ENCODE measurements at regions not wholly inside any gene's neighbourhood (a gene's known extent, or its start where the extent isn't known, plus 50 kb on each side); places are given as distances from the start of the nearest gene placed in this dataset.

DNA sequence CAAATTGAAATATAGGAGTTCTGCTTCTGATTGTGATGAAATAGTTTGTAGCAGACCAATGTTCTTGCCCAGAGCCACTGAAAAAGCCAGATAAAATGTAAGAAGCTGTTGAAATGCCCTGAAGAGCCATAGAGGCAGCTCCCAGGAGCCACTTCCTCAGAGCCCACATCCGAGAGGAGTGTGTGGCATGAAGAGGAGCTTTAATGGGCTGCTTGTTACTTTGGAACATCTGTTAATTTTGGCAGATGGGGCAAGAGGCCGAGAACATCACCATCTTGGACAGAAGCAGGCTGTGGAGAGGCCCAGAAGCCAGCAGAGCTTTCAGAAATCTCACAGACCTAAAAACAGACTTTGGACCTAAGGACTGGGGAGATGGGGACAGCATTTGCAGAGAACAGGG lies 370.8 kb downstream of the GADD45G start:
- Histone ChIP-seq H3K27me3 (ENCODE audit: control insufficient read depth, extremely low read depth, insufficient read depth, low read length) (peaks cover 4% of the 10 kb centered on the region), H4K20me1 (ENCODE audit: control insufficient read depth, extremely low read depth, insufficient read depth, low read length) (no peaks in the 10 kb centered on the region), H3K36me3 (ENCODE audit: control insufficient read depth in 2 of 2, extremely low read depth in 1 of 2, insufficient read depth in 2 of 2, low read length in 2 of 2) (no peaks in the 10 kb centered on the region), H3K9ac (ENCODE audit: control insufficient read depth, extremely low read depth, insufficient read depth, low read length) (no peak overlapping the region), H3K27ac (ENCODE audit: control insufficient read depth, insufficient read depth, low read length) (no peak overlapping the region), H3K9me1 (ENCODE audit: control insufficient read depth, extremely low read depth, insufficient read depth, low read length) (no peaks in the 10 kb centered on the region), H3K4me1 (ENCODE audit: control insufficient read depth, extremely low read depth, insufficient read depth, low read length) (no peaks in the 10 kb centered on the region), H3K9me3 (ENCODE audit: control insufficient read depth, low read depth, low read length) (no peaks in the 10 kb centered on the region), H2AFZ (ENCODE audit: control insufficient read depth, low read length) (no peak overlapping the region), H3K79me2 (ENCODE audit: control insufficient read depth, insufficient read depth, low read length) (no peaks in the 10 kb centered on the region), H3K4me2 (ENCODE audit: control insufficient read depth, extremely low read depth, insufficient read depth, low read depth, low read length) (no peak overlapping the region), H3K4me3 (ENCODE audit: control insufficient read depth in 2 of 3, extremely low read depth in 1 of 3, insufficient read depth in 2 of 3, low read depth in 1 of 3, low read length in 3 of 3) (no peak overlapping the region)
- dilution Hi-C loops (cut with MboI; ENCODE audit: extremely low pct_ligation_motif_present, low sequenced_read_pairs): no loop called here
- FAIRE-seq (no peak), DNase-seq (ENCODE audit: low read depth, low spot score) (no peak)
- TF ChIP-seq, protein P1, sequence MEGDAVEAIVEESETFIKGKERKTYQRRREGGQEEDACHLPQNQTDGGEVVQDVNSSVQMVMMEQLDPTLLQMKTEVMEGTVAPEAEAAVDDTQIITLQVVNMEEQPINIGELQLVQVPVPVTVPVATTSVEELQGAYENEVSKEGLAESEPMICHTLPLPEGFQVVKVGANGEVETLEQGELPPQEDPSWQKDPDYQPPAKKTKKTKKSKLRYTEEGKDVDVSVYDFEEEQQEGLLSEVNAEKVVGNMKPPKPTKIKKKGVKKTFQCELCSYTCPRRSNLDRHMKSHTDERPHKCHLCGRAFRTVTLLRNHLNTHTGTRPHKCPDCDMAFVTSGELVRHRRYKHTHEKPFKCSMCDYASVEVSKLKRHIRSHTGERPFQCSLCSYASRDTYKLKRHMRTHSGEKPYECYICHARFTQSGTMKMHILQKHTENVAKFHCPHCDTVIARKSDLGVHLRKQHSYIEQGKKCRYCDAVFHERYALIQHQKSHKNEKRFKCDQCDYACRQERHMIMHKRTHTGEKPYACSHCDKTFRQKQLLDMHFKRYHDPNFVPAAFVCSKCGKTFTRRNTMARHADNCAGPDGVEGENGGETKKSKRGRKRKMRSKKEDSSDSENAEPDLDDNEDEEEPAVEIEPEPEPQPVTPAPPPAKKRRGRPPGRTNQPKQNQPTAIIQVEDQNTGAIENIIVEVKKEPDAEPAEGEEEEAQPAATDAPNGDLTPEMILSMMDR (optimal IDR thresholded peaks at IDR 0.05 in 1 of 3, IDR thresholded peaks at IDR 0.05 in 1 of 3, conservative IDR thresholded peaks at IDR 0.05 in 1 of 3; ENCODE audit: extremely low read depth in 1 of 3, insufficient read depth in 2 of 3, low read length in 3 of 3): no peak
- no peak for TF ChIP-seq EZH2 (IDR thresholded peaks at IDR 0.05; ENCODE audit: low read length)

DNA sequence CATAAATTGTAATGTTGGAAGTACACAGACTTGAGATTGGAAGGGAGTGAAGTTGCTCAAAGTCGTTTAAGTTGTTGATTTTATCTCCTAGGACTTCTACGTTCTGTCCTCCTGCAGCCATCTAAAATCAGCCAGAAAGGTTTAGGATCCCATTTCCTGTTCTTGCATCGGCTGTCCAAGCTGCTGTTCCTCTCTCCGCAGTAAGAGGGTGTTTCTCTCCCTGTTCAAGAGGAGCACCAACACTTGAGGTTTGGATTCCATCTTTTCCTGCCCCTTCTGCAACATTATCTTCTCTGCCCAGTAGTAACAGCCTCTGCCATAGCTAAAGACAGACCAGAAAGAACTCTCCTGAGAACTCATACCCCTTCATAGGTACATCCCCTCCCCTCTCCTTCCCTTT lies 373.4 kb downstream of the GADD45G start:
- H2AFZ ChIP-seq (ENCODE audit: control insufficient read depth, low read length): no peak overlapping the region
- dilution Hi-C loops (cut with MboI; ENCODE audit: extremely low pct_ligation_motif_present, low sequenced_read_pairs): no loop called here

More for the DNA sequence above, 373.4 kb downstream of the GADD45G start:
- Histone ChIP-seq H3K4me1 (ENCODE audit: control insufficient read depth, extremely low read depth, insufficient read depth, low read length) (no peaks in the 10 kb centered on the region), H3K36me3 (ENCODE audit: control insufficient read depth in 2 of 2, extremely low read depth in 1 of 2, insufficient read depth in 2 of 2, low read length in 2 of 2) (no peaks in the 10 kb centered on the region), H3K4me3 (ENCODE audit: control insufficient read depth in 2 of 3, extremely low read depth in 1 of 3, insufficient read depth in 2 of 3, low read depth in 1 of 3, low read length in 3 of 3) (no peak overlapping the region), H3K79me2 (ENCODE audit: control insufficient read depth, insufficient read depth, low read length) (no peaks in the 10 kb centered on the region), H3K27ac (ENCODE audit: control insufficient read depth, insufficient read depth, low read length) (no peak overlapping the region), H3K9ac (ENCODE audit: control insufficient read depth, extremely low read depth, insufficient read depth, low read length) (no peak overlapping the region), H3K27me3 (ENCODE audit: control insufficient read depth, extremely low read depth, insufficient read depth, low read length) (peaks cover 8% of the 10 kb centered on the region), H3K9me3 (ENCODE audit: control insufficient read depth, low read depth, low read length) (no peaks in the 10 kb centered on the region), H4K20me1 (ENCODE audit: control insufficient read depth, extremely low read depth, insufficient read depth, low read length) (no peaks in the 10 kb centered on the region), H3K4me2 (ENCODE audit: control insufficient read depth, extremely low read depth, insufficient read depth, low read depth, low read length) (no peak overlapping the region), H3K9me1 (ENCODE audit: control insufficient read depth, extremely low read depth, insufficient read depth, low read length) (no peaks in the 10 kb centered on the region)
- TF ChIP-seq, protein P1 (optimal IDR thresholded peaks at IDR 0.05 in 1 of 3, IDR thresholded peaks at IDR 0.05 in 1 of 3, conservative IDR thresholded peaks at IDR 0.05 in 1 of 3; ENCODE audit: extremely low read depth in 1 of 3, insufficient read depth in 2 of 3, low read length in 3 of 3): peak; percentile 48 to 51 (median 50)
- TF ChIP-seq EZH2 (IDR thresholded peaks at IDR 0.05; ENCODE audit: low read length): no peak
- no peak for DNase-seq (ENCODE audit: low read depth, low spot score)
- peak; percentile 43 for FAIRE-seq

Measured in keratinocyte (primary cell).